ENCODE measurements at regions not wholly inside any gene's neighbourhood (a gene's known extent, or its start where the extent isn't known, plus 50 kb on each side); places are given as distances from the start of the nearest gene placed in this dataset.

DNA sequence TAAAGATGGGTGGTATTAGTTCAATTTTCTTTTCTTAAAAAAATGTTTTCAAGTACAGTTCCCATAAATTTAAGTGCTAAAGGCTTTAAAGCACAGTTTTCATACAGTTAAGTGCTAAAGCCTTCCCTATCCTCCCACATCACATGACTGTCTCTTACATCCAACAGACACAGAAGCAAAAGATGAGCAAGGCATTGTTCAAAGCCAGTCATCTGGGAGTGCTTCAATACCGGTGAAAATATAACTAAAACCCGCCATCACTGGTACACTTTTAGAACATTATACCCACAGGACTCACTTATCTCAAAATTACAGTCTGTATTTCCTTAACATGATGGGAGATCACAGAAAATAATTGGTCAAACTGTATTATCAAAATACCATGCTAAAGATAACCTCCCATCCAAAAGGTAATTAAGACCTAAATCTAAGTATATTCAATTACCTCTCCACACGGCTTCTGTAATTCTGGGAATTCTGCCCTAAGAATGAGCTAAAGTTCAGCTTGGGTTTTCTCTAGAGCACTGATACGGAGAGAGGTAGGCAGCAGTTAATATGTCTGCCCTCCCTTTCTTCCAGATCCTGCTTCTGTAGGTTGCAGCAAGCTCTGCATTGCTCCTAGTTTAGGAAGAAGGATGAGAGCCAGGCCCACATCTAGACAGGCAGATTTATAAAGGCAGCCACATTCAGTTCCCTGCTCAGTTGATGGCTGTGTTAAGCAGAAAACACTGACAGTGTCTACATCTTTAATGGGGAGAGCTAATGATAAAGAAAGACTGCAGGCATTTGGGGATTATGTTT is 474.8 kb upstream of the PFKP start:
- no peaks in the 10 kb centered on the region for H3F3A ChIP-seq (ENCODE audit: insufficient read depth)
- TF ChIP-seq EZH2phosphoT487 (conservative IDR thresholded peaks at IDR 0.05; ENCODE audit: low read length): no peak
- TF ChIP-seq, protein P1, sequence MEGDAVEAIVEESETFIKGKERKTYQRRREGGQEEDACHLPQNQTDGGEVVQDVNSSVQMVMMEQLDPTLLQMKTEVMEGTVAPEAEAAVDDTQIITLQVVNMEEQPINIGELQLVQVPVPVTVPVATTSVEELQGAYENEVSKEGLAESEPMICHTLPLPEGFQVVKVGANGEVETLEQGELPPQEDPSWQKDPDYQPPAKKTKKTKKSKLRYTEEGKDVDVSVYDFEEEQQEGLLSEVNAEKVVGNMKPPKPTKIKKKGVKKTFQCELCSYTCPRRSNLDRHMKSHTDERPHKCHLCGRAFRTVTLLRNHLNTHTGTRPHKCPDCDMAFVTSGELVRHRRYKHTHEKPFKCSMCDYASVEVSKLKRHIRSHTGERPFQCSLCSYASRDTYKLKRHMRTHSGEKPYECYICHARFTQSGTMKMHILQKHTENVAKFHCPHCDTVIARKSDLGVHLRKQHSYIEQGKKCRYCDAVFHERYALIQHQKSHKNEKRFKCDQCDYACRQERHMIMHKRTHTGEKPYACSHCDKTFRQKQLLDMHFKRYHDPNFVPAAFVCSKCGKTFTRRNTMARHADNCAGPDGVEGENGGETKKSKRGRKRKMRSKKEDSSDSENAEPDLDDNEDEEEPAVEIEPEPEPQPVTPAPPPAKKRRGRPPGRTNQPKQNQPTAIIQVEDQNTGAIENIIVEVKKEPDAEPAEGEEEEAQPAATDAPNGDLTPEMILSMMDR (IDR thresholded peaks at IDR 0.05; ENCODE audit: insufficient read depth, low read length, poor library complexity, severe bottlenecking): no peak
- H3K27ac ChIP-seq (ENCODE audit: low read depth, low read length): no peak overlapping the region
- H3K27me3 ChIP-seq (ENCODE audit: low read length): no peaks in the 10 kb centered on the region
- no peaks in the 10 kb centered on the region for H3K79me2 ChIP-seq (ENCODE audit: insufficient read depth, low read length)
- no peaks in the 10 kb centered on the region for H3K36me3 ChIP-seq (ENCODE audit: low read length)
- no peaks in the 10 kb centered on the region for H3K9me2 ChIP-seq (replicated peaks; ENCODE audit: insufficient read depth, low read length)
- H3K4me2 ChIP-seq (ENCODE audit: low read depth, low read length, poor library complexity, severe bottlenecking): no peak overlapping the region
- H2AFZ ChIP-seq (ENCODE audit: low read depth, low read length, severe bottlenecking): no peak overlapping the region
- H4K20me1 ChIP-seq (ENCODE audit: low read depth, low read length): no peaks in the 10 kb centered on the region
- H3K4me3 ChIP-seq (ENCODE audit: insufficient read depth, low read length, poor library complexity, severe bottlenecking): no peak overlapping the region
- no peak overlapping the region for H3K9ac ChIP-seq (ENCODE audit: low read length)
- no peaks in the 10 kb centered on the region for H3K9me3 ChIP-seq (ENCODE audit: insufficient read depth, low read length)

DNA sequence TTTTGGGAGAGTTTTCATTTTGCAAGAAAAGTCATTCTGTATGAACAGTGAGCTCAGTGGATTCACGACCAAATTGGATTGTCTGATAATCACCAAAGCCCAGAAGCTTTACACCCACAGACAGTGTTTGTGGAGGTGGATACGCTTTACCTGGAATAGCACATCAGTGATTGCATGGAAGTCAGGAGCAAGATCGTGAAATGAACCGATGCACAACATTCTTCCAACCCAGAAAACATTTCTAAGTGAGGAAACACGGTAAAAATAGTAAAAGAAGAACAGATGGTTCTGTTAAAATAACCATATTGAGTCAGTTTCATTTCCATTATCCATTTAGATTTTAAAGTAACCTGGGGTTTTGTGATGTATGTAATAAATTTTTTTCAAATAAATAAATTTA is 478.2 kb upstream of the PFKP start:
- no peak overlapping the region for H3K4me3 ChIP-seq (ENCODE audit: insufficient read depth, low read length, poor library complexity, severe bottlenecking)
- no peak overlapping the region for H2AFZ ChIP-seq (ENCODE audit: low read depth, low read length, severe bottlenecking)
- H3F3A ChIP-seq (ENCODE audit: insufficient read depth): no peaks in the 10 kb centered on the region
- H3K27me3 ChIP-seq (ENCODE audit: low read length): no peaks in the 10 kb centered on the region
- H3K9me3 ChIP-seq (ENCODE audit: insufficient read depth, low read length): no peaks in the 10 kb centered on the region
- no peaks in the 10 kb centered on the region for H3K36me3 ChIP-seq (ENCODE audit: low read length)
- no peaks in the 10 kb centered on the region for H3K9me2 ChIP-seq (replicated peaks; ENCODE audit: insufficient read depth, low read length)
- H3K79me2 ChIP-seq (ENCODE audit: insufficient read depth, low read length): no peaks in the 10 kb centered on the region
- H3K27ac ChIP-seq (ENCODE audit: low read depth, low read length): no peak overlapping the region
- H3K9ac ChIP-seq (ENCODE audit: low read length): no peak overlapping the region
- TF ChIP-seq, protein P1 (IDR thresholded peaks at IDR 0.05; ENCODE audit: insufficient read depth, low read length, poor library complexity, severe bottlenecking): no peak
- no peak for TF ChIP-seq EZH2phosphoT487 (conservative IDR thresholded peaks at IDR 0.05; ENCODE audit: low read length)
- no peak overlapping the region for H3K4me2 ChIP-seq (ENCODE audit: low read depth, low read length, poor library complexity, severe bottlenecking)
- H4K20me1 ChIP-seq (ENCODE audit: low read depth, low read length): no peaks in the 10 kb centered on the region

DNA sequence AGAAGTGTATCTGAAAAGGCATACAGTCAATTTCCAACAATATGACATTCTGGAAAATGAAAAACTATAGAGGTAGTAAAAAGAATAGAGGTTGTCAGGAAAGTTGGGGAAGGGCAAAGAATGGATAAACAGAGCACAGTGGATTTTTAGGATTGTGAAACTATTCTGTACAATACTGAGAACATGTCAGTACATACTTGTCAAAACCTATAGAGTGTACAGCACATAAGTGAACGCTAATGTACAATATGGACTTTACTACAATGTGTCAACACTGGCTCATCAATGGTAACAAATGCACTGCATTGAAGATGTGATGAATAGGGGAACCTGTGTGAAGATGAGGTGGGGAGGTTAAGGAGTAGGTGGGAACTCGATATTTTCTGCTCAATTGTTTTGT is 483.0 kb upstream of the PFKP start:
- TF ChIP-seq, protein P1 (IDR thresholded peaks at IDR 0.05; ENCODE audit: insufficient read depth, low read length, poor library complexity, severe bottlenecking): no peak
- no peak for TF ChIP-seq EZH2phosphoT487 (conservative IDR thresholded peaks at IDR 0.05; ENCODE audit: low read length)
- Histone ChIP-seq H3K79me2 (ENCODE audit: insufficient read depth, low read length) (no peaks in the 10 kb centered on the region), H3K27me3 (ENCODE audit: low read length) (no peaks in the 10 kb centered on the region)

More for the DNA sequence above, 483.0 kb upstream of the PFKP start:
- Histone ChIP-seq H3K4me2 (ENCODE audit: low read depth, low read length, poor library complexity, severe bottlenecking) (no peak overlapping the region), H3K4me3 (ENCODE audit: insufficient read depth, low read length, poor library complexity, severe bottlenecking) (no peak overlapping the region), H2AFZ (ENCODE audit: low read depth, low read length, severe bottlenecking) (no peak overlapping the region), H4K20me1 (ENCODE audit: low read depth, low read length) (no peaks in the 10 kb centered on the region), H3K27ac (ENCODE audit: low read depth, low read length) (no peak overlapping the region), H3K36me3 (ENCODE audit: low read length) (no peaks in the 10 kb centered on the region), H3K9ac (ENCODE audit: low read length) (no peak overlapping the region), H3K9me2 (replicated peaks; ENCODE audit: insufficient read depth, low read length) (no peaks in the 10 kb centered on the region), H3K9me3 (ENCODE audit: insufficient read depth, low read length) (no peaks in the 10 kb centered on the region), H3F3A (ENCODE audit: insufficient read depth) (no peaks in the 10 kb centered on the region)

Measured in SU-DHL-6 (cell line).